ENCODE measurements at regions not wholly inside any gene's neighbourhood (a gene's known extent, or its start where the extent isn't known, plus 50 kb on each side); places are given as distances from the start of the nearest gene placed in this dataset.

GRCh38 chr11:80083531-80083951 is 642.7 kb upstream of the TENM4 start:
- TF ChIP-seq CTCF (IDR thresholded peaks at IDR 0.05) (no peak), POLR2A (IDR thresholded peaks at IDR 0.05) (no peak)
